Lower leg skin (tissue), 4 donors: ENCODE measurements at regions not wholly inside any gene's neighbourhood (a gene's known extent, or its start where the extent isn't known, plus 50 kb on each side); places are given as distances from the start of the nearest gene placed in this dataset.

Experiments used
- DNase-seq, 2 donors: peaks; one replicate each; pipeline ENCODE4 v3.0.0-alpha.2; 2019; ENCODE audit warnings: low spot score in 2 of 2
- H3K4me3 ChIP-seq: fragments of 200-600 bp; sonication (generic); 2 replicates; pipeline ENCODE4 v1.5.1; 2017; ENCODE audit warnings: mild to moderate bottlenecking, low read depth; ENCODE audit not compliant: poor library complexity, severe bottlenecking
- CTCF ChIP-seq, 3 donors: fragments of 450-650 bp; IDR thresholded peaks; one replicate each; pipeline ENCODE4 v1.5.1; 2016; ENCODE audit warnings: antibody characterized with exemption in 3 of 3, mild to moderate bottlenecking in 3 of 3, moderate library complexity in 2 of 3
- POLR2A ChIP-seq, 2 donors: fragments of 450-650 bp; IDR thresholded peaks; one replicate each; pipeline ENCODE4 v1.6.1; 2016 to 2017; ENCODE audit warnings: antibody characterized with exemption in 2 of 2, mild to moderate bottlenecking in 1 of 2, moderate library complexity in 1 of 2
- WGBS, 2 donors: methylation state at CpG; one replicate each; pipeline ENCODE4 v1.1.5; 2018; 5-methylcytosine and 5-hydroxymethylcytosine counted together
- intact Hi-C: fragments of 100-400 bp; cut with DNase I; formaldehyde crosslinking; loops from one replicate; pipeline ENCODE4 v1.15.0; 2023; ENCODE audit warnings: low total_unique reads

- TF ChIP-seq CTCF (IDR thresholded peaks at IDR 0.05), result no peak
- TF ChIP-seq POLR2A (IDR thresholded peaks at IDR 0.05), result no peak
- DNase-seq, result no peak
- intact Hi-C loops, result no loop called here
- H3K4me3 ChIP-seq, result no peak overlapping the region
- 5 to 9% methylated on average over 2 of the region's 2 CpGs for WGBS, 2 donors
These were observed 79.6 kb upstream of the TEKT1 start for GRCh38 chr17:6910987-6911603.

- TF ChIP-seq CTCF (IDR thresholded peaks at IDR 0.05), result no peak
- no peak for TF ChIP-seq POLR2A (IDR thresholded peaks at IDR 0.05)
- 70 to 74% methylated on average over 13 of the region's 13 CpGs for WGBS, 2 donors
- H3K4me3 ChIP-seq, result no peak overlapping the region
- DNase-seq, result no peak
- intact Hi-C loops, result loop anchor here (2.0 kb wide), 1 partner anchor 94 kb away; no protein-coding TSS in a partner anchor
These were observed 80.9 kb upstream of the TEKT1 start for GRCh38 chr17:6912110-6913051.

- no peak for TF ChIP-seq POLR2A (IDR thresholded peaks at IDR 0.05)
- TF ChIP-seq CTCF (IDR thresholded peaks at IDR 0.05), result no peak
- no peak overlapping the region for H3K4me3 ChIP-seq
- WGBS, 2 donors, result 22 to 42% methylated on average over 32 of the region's 32 CpGs
- DNase-seq, result peak; percentile 74 to 94
- intact Hi-C loops, result loop anchor here (2.0 kb wide), 1 partner anchor 93 kb away; no protein-coding TSS in a partner anchor
These were observed 82.0 kb upstream of the ALOX12 start for GRCh38 chr17:6913608-6914443.

GRCh38 chr17:6914711-6915110 lies 81.1 kb upstream of the ALOX12 start:
- no peak for TF ChIP-seq POLR2A (IDR thresholded peaks at IDR 0.05)
- no peak for TF ChIP-seq CTCF (IDR thresholded peaks at IDR 0.05)

GRCh38 chr17:6915620-6916019 lies 80.2 kb upstream of the ALOX12 start:
- TF ChIP-seq POLR2A (IDR thresholded peaks at IDR 0.05), result no peak
- TF ChIP-seq CTCF (IDR thresholded peaks at IDR 0.05), result no peak
- WGBS, 2 donors, result 81 to 89% methylated on average over 4 of the region's 4 CpGs
- intact Hi-C loops, result no loop called here

More at GRCh38 chr17:6914711-6915110, 81.1 kb upstream of the ALOX12 start:
- intact Hi-C loops, result no loop called here
- DNase-seq, result no peak
- H3K4me3 ChIP-seq, result no peak overlapping the region
- WGBS, 2 donors, result 36 to 40% methylated on average over 6 of the region's 6 CpGs

More at GRCh38 chr17:6915620-6916019, 80.2 kb upstream of the ALOX12 start:
- H3K4me3 ChIP-seq, result no peak overlapping the region
- no peak for DNase-seq
